NCI-H510A (cell line): ENCODE measurements at regions not wholly inside any gene's neighbourhood (a gene's known extent, or its start where the extent isn't known, plus 50 kb on each side); places are given as distances from the start of the nearest gene placed in this dataset.

Experiments
- DNase-seq: peaks from one replicate; lab custom pipeline; 2025; lab: John Stamatoyannopoulos, UW

- DNase-seq: no peak
These were observed 161.5 kb downstream of the DLEU7 start for GRCh38 chr13:50682002-50682401.

DNA sequence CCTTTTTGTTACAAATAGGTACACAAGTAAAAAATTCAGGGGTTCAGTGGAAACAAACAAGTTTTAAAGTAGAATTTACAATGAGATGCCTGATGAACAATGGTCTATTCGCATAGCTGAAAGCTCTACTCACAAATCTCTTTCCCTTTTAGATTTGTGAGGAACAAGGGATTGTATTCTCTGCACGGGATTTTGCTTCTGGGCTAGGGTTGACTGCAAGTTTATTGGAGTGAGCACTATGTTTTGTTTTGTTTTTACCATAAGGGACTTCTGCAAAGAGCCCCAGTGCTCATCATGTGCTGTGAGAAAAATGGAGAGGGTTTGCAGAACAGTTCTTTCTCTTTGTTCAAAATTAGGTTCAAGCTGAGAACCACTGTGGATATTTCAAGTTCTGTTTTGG lies 160.5 kb downstream of the DLEU7 start:
- no peak for DNase-seq

GRCh38 chr13:50684366-50684765 lies 159.1 kb downstream of the DLEU7 start:
- DNase-seq: no peak

GRCh38 chr13:50685491-50685890 lies 158.0 kb downstream of the DLEU7 start:
- no peak for DNase-seq

DNA sequence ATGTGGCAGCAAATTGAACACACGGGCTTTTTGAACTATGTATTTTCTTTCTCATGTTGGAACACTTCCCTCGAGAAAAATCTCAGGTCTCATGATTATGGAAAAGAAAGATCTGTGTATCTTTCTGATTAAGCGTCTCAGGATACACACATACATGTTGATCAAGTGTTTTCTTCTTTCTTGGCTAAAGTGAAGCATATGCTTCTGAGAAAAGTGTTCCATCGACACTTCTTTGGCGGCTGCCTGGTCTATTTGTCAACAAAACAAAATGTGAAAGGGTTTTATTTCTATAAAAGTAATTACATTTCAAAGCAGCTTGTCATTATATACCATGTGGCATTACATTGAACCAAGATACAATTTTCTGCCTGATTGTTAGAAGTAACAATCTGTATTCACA lies 157.5 kb downstream of the DLEU7 start:
- DNase-seq: no peak

GRCh38 chr13:50686551-50686950 lies 156.9 kb downstream of the DLEU7 start:
- DNase-seq: no peak

- no peak for DNase-seq
These were observed 155.9 kb downstream of the DLEU7 start for GRCh38 chr13:50687545-50687944.

GRCh38 chr13:50690006-50690405 lies 153.5 kb downstream of the DLEU7 start:
- no peak for DNase-seq

DNA sequence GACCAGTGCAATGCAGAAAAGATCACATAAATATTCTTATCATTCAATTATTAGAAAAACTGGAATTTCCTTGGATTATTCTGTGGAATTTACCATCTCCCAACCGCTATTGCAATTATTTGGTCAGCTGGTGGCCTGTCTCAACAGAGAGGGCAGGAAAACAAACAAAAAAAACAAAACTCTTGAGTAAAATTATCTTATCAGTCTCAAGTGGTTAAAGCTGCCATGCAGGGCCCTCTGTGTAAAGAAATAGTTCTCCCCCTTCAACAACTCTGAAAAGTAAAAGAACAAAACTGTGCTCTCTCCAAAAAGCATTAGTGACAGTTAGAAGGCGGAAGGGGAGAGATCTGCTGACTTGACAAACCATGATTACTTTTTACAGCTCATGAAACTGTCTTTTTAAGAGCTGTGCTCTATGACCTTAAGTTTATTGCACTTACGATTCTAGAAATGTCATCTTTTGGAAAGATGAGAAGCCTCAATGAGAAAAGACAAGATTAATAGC lies 152.3 kb downstream of the DLEU7 start:
- no peak for DNase-seq

DNA sequence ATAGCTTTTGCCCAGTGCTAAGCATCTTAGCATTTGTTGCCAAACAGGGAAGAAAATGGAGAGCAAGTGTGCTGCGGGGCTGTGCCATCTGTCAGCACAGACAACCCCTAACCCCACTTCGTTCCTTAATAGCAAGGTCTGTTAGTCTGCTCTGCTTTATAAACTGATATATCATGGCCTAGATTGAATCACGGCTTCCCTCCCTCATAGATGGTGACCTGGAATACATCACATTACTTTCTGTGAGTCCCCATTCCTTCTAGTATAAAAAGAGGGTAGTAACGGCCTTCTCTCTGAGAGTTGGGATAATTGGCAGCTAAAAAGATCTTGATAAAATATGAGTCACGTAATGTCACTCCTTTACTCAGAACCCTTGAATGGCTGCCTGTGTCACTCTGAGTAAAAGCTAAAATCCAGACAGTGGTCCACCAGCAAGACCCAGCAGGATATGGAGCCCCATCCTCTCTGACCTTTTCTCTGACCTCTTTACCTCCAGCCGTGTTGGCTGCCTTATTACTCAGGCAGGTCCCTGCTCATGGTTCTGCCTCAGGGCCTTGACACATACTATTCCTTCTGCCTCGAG lies 151.7 kb downstream of the DLEU7 start:
- DNase-seq: no peak

- DNase-seq: no peak
These were observed 151.0 kb downstream of the DLEU7 start for GRCh38 chr13:50692396-50692915.

DNA sequence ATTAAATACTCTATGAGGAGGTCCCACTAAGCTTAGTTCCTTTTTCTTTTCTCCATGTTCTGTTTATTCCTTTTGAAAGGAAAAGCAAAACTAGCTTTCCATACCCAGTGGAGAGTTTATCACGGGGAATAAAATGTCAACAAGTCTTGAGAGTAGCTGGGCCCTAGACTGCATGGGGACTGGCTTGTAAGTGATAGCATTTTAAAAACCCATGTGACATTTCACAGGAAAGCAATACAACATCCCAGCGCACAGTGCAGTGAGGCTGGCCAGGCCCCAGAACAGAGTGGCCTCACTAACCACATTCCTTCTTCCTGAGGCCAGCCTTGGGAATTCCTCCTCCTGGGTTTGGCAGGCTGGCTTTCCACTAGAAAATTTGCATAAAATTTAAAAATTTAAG lies 149.8 kb downstream of the DLEU7 start:
- DNase-seq: no peak

GRCh38 chr13:50697746-50698539 lies 145.5 kb downstream of the DLEU7 start:
- DNase-seq: no peak

- DNase-seq: no peak
These were observed 143.4 kb downstream of the DLEU7 start for GRCh38 chr13:50699874-50700663.

DNA sequence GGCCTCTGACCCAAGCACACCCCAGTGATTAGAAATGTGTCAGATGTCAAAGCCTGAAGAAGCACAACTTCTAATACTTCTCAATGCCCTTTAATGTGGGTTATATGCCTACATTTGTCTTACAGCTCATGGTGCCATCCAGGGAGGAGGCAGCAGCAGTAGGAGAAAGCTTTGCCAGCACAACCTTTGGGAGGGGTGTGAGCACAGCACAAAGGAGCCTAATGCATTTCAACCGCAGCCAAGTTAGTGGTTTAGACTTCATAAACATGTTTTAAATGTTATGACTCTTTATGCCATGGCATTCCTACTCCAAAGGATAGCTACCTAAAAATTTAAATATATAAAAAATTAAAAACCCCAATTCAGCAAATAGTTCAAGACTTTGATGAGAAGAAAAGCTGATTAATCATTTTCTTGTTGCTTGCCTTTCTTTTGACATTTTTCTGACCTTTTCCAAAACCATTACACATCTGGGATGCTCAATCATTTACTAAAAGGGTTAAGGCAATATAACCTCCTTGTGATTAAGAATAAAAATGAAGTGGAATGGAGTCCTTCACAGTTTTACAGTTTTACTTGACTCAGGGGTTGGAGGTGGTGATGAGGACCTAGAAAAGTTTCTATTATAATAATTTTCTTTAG lies 142.7 kb downstream of the DLEU7 start:
- DNase-seq: no peak

- DNase-seq: no peak
These were observed 142.0 kb downstream of the DLEU7 start for GRCh38 chr13:50701469-50701868.

- no peak for DNase-seq
These were observed 137.0 kb downstream of the DLEU7 start for GRCh38 chr13:50706505-50706904.

GRCh38 chr13:50707628-50708027 lies 135.9 kb downstream of the DLEU7 start:
- DNase-seq: no peak

DNA sequence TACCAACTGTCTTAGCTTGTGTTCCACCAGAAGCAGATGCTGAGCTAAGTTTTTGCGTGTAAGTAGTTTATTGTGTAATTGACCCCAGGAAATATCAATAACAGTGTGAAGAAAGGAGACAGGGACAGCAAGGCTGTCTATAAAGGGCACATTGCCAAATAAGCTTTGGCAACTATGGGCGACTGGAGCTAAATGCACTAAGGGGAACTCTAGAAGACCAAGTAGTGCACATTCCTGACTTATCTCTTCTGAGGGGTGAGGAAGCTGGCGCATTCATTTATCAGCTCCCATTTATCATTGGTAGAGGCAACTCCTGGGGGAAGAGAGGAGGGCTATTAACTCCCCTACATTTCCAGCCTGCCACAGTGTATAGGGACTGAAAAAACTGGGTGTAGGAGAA lies 135.0 kb downstream of the DLEU7 start:
- DNase-seq: no peak

- no peak for DNase-seq
These were observed 134.4 kb downstream of the DLEU7 start for GRCh38 chr13:50709058-50709457.

DNA sequence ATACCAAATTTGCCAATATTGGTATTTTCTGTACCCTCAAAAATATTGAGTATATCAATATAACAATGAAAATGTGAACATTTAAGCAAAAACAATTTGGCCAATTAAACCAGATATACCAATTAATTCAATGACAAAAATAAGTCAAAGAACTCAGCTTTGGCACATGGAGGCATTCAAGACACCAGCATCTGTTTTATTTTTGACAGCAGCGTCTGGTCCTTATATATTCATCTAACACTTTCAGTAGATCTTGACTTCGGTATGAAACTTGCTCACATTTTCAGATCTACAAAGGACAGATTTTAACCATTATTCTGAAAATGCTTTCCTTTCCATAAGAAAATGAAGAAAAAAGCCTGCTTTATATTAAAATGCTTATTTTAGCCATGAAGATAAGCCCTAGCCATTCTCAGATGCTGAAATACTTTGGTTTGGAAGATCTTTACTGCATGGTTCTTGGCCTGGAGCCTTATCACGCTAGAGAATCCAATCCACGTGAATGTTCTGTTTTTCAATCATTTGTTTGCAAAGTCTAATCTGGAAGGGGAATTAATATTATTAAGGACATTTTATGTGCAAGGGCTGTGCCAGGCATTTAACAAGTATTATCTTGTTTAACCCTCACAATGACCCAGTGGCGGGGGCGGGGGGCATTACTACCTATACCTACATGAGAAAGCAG lies 132.2 kb downstream of the DLEU7 start:
- DNase-seq: no peak

DNA sequence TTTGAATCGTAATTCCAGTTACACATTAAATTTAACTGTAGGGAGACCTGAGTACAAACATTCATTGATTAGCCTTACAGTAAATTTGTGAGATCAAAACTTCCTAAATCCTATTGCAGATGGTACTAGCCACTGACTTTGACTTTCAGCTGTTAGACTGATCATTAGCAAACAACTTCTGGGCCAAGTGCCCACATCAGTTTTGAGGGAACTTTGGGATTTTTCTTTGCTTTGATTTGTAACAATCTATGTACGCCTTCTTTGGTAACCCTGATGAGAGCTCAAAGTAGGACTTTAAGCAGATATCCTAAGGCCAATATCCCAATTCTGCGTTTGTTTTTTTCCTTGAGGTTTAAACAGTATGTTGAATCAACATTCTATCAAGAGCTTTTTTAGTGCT lies 131.5 kb downstream of the DLEU7 start:
- no peak for DNase-seq
